Fibroblast of mammary gland (primary cell): ENCODE measurements at regions not wholly inside any gene's neighbourhood (a gene's known extent, or its start where the extent isn't known, plus 50 kb on each side); places are given as distances from the start of the nearest gene placed in this dataset.

Experiments used
- DNase-seq: peaks from one replicate; pipeline ENCODE4 v3.0.0-alpha.2; 2010; ENCODE audit warnings: low read depth
- H3K4me3 ChIP-seq: 2 replicates; pipeline ENCODE4 v1.5.1; 2011; ENCODE audit warnings: low read depth, mild to moderate bottlenecking, low read length, moderate library complexity; ENCODE audit not compliant: control insufficient read depth
- TF ChIP-seq, protein P1 (sequence below): conservative IDR thresholded peaks from 2 replicates; pipeline ENCODE4 v1.5.1; 2011; ENCODE audit warnings: low read depth, low read length, inconsistent platforms; ENCODE audit not compliant: control insufficient read depth, insufficient read depth

DNA sequence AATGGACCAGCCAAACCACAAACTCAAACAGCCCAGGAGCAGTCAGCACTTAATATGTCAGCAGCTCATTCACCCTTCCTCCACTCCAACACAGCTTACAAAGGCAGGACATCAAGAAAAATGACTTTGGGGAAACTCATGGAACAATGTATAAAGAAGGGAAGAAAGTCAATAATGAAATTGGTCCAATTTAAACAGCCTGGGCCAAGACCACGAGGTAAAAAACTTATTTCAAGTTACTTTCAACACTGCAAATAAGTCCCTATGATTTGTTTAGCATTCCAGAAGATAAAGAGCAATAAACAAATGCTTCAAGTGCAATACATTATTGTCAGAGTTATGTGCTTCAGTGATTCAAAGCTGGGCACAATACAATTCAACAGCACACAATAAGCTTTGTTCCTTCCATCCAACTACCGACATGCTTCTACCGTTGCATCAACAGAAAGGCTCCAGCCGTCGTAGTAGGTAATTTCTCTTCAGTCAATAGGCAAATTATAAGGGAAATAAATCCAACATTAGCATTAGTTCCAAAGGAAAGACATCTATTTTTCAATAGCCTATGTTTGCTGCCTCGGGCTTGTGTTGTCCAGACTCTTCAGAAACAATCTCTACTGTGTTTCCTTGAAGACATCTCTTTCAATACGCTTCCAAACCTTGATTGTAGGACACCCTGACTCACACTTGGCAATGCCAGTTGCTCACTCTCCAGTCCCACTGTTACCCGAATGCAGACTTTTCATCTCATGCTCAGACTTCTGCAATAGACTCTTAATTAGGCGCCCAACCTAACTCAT, 225.7 kb downstream of the NUAK1 start:
- DNase-seq = no peak
- H3K4me3 ChIP-seq = no peak overlapping the region
- TF ChIP-seq, protein P1, sequence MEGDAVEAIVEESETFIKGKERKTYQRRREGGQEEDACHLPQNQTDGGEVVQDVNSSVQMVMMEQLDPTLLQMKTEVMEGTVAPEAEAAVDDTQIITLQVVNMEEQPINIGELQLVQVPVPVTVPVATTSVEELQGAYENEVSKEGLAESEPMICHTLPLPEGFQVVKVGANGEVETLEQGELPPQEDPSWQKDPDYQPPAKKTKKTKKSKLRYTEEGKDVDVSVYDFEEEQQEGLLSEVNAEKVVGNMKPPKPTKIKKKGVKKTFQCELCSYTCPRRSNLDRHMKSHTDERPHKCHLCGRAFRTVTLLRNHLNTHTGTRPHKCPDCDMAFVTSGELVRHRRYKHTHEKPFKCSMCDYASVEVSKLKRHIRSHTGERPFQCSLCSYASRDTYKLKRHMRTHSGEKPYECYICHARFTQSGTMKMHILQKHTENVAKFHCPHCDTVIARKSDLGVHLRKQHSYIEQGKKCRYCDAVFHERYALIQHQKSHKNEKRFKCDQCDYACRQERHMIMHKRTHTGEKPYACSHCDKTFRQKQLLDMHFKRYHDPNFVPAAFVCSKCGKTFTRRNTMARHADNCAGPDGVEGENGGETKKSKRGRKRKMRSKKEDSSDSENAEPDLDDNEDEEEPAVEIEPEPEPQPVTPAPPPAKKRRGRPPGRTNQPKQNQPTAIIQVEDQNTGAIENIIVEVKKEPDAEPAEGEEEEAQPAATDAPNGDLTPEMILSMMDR = no peak

DNA sequence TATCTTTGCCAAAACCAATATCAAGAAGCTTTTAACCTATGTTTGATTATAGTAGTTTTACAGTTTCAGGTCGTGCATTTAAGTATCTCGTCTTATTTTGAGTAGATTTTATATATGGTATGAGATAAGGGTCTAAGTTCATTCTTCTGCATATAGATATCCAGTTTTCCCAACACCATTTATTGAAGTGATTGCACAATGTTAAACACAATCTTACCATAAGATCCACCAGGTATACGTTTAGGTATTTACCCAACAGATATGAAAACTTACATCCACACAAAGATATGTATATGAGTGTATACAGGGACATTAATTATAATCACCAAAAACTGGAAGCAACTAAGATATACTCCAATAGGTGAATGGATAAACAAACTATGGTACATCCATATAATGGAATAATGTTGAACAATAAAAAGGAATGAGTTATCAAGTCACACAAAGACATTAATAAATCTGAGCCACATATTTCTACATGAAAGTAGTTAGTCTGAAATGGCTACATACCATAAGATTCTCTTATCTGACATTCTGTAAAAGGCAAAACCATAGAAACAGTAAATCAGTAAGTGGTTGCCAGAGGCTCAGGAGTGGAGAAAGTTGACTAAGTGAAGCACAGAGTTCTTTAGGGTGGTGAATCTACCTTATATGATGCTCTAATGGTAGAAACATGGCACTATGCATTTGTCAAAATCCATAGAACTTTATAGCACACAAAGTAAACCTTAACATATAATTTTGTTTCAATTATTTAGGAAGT, 222.6 kb downstream of the NUAK1 start:
- DNase-seq = no peak
- H3K4me3 ChIP-seq = no peak overlapping the region
- TF ChIP-seq, protein P1 = no peak

DNA sequence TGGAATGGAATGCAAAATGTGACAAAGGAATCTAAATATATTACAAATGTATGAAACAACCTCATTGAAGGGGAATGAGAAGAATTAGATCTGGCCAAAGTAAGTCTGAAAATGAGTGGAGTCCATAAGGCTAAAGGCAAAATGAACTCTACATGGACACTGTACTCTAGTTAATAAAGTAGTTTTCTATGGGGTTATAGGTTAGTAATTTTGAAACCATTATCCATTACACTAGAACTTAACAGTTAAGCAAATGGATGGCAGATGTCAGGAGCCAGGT, 222.1 kb downstream of the NUAK1 start:
- no peak for DNase-seq
- H3K4me3 ChIP-seq = no peak overlapping the region
- TF ChIP-seq, protein P1 = no peak

DNA sequence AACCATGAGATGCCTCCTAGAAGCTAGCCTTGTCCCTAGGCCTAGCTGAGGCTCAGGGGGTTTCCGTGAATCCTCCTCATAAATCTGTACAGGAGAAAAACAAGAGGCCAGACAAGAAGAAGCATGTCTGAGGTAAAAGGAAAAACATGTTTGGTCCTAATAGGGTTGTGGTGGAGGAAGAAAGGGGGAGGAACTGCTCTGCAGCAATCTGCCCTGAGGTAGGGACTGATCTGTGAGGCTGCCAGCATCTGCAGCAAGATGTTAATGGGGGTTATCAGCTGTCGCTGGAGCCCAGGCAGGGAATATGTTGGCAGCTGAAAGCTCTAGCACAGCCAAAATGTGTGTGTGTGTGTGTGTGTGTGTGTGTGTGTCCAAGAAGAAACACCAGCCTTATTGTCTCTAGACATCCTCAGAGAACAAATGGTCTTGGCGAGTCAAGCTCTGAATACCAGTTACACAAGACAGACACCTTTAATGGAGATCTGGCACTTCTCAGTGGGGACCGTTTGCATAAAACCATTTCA, 218.5 kb downstream of the NUAK1 start:
- TF ChIP-seq, protein P1 = no peak
- DNase-seq = no peak
- no peak overlapping the region for H3K4me3 ChIP-seq

DNA sequence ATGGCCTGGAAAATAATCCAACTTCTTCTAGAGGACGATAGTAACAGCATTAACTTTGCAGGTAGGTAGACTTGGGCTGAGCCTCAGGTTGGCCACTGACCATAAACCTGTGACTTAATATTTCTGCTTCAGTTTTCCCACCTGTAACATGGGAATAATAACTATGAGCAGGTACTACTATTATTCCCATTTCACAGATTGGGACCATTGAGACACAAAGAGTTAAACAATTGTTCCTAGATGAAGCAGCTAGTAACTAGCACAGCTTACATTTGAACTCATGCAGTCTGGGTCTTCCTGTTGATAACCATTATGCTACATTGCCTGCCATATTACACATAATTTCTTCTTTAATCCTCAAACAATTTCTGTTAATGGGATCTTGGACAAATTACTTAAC, 217.7 kb downstream of the NUAK1 start:
- no peak overlapping the region for H3K4me3 ChIP-seq
- no peak for DNase-seq
- TF ChIP-seq, protein P1 = no peak

DNA sequence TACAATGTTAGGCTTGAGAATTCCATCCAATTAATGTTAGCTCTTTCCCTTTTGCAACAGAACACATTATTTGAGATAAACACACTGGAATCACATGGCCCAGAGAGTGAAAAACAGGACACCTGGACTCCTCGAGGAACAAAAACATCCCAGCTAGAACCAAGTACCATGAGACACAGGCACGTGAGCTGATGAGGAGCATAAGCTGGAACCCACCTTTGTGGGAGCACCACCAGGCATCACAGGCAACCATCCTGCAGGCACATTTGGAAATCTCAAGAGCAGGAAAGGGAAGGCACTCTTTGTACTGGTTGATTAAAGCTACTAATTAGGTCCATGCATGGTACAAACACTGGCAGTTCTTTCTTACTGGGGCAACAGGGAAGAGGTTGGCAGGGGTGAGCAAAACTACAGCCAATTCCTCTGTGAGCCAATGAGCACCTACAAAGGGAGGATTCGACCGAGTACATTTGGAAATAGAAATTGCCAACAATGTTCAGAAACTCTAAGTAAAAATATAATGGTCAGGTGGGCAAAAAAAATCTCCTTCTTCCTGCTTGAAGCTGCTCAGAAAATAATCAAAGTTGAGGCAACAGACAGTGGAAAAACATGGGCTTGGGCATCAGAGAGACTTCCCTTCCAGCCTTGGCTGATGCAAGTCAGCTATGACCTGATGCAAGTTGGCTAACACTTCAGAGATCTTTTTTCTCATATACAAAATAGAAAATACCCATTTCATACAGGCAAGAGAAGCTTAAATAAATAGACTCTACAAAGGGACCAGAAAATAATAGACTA, 216.7 kb downstream of the NUAK1 start:
- TF ChIP-seq, protein P1 = no peak
- peak; percentile 6 for DNase-seq
- H3K4me3 ChIP-seq = no peak overlapping the region
